NCI-H446 (cell line): ENCODE measurements at regions not wholly inside any gene's neighbourhood (a gene's known extent, or its start where the extent isn't known, plus 50 kb on each side); places are given as distances from the start of the nearest gene placed in this dataset.

Experiments used
- DNase-seq, 2 experiments: peaks; one replicate each; lab custom pipeline; 2025; lab: John Stamatoyannopoulos, UW

DNA sequence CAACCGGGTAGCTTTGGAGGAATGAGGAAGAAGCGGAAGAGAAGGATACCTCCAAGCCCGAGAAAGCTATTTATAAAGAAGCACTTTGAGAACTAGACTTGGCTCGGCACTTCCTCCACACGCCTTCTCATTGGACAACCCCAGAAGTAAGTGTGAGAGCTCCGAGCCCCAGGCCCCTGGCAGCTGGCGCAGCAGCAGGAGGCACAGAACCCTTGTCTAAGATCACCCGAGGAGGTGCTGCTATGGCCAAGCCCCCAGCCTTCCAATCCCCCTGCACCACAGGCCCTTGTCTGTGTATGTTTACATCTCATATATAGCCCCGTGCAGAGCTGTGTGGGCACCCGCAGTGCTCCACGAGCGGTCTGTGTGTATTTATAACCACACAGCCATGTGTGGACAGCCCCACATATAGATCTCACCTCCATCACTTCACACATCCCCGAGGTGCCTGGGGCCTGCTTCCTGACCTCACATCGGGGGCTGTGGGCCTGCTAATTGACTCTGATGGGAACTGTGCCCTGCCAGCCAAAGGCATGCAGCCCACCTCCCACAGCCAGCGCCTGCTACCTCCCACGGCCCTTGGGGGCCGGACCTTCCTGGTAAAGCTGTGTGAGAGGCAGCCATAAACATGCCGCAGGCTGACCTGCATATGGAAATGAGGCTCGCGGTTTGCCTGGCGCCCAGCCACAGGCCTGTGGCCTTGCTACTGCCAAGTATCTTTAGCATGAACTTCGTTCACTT, 96.1 kb downstream of the C17orf67 start:
- DNase-seq: peak in 1 of 2 experiments; percentile 50

DNA sequence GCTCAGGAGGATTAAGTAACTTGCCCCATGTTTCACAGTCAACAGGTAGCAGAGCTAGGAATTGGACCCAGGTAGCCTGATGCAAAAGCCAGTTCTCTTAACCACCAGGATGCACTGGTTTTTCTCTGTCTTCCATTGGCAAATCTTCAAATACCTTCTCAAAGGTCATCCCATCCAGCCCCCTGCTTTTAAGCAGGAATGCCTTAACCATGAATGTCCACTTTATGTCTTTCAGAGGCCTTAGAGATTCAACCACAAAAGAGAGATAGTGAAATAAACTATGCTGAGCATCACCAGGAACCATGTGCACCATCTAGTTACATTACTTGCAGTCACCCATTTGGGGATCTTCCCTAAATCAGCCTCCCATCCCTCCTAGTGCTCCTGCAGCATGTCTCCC, 94.3 kb downstream of the C17orf67 start:
- no peak for DNase-seq

DNA sequence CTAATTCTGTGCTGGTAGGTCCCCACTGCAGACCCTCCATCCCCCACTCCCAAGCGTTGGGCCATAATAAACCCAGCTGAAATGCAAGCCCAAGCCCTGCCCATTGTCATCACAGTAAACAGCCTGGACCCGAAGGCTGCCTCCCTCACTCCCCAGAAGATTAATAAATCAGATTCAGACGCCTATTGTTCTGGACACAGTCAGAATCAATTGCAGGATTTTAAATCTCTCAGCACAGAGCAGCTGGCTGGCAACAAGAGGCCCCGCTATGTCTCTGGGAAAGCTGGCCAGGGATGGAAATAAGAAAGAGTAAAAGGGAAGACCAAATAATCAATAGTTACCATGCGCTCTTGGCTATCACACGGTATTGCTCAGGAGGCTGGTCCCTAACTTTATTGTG, 93.9 kb downstream of the C17orf67 start:
- peak in 1 of 2 experiments; percentile 10 for DNase-seq

DNA sequence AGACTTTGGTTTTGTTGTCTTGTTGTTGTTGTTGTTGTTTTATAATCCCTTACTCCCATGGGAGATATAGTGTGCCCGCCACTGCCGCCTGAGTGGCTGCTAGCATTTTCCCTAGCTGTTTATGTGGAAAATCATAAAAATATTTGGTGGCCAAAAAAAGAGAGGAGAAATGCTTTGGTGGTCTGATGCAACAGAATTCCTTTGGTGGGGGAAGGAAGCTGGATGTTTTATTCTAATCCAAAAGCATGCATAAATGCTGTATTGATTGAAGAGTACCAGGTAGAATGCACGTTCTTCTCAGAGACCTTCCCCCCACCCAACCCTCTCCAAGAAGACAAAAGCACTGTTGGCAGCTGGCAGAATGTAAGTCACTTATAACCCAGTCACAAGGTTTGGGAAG, 93.2 kb downstream of the C17orf67 start:
- no peak for DNase-seq
